Ovary (tissue), 3 donors: ENCODE measurements at regions not wholly inside any gene's neighbourhood (a gene's known extent, or its start where the extent isn't known, plus 50 kb on each side); places are given as distances from the start of the nearest gene placed in this dataset.

ENCODE experiments used
- POLR2A ChIP-seq: fragments of 450-650 bp; IDR thresholded peaks from one replicate; pipeline ENCODE4 v1.6.1; 2017; ENCODE audit warnings: antibody characterized with exemption, mild to moderate bottlenecking, moderate library complexity
- TF ChIP-seq, protein P1 (sequence below), 3 donors: fragments of 450-650 bp in 2 of 3; fragments of 200-600 bp in 1 of 3; IDR thresholded peaks; one replicate each; pipeline versions ENCODE4 v1.5.1 to v1.8.0; 2016 to 2022; ENCODE audit warnings: antibody characterized with exemption in 3 of 3, mild to moderate bottlenecking in 1 of 3
- donor health status: DM: no; HTN: no; CAD: no.

DNA sequence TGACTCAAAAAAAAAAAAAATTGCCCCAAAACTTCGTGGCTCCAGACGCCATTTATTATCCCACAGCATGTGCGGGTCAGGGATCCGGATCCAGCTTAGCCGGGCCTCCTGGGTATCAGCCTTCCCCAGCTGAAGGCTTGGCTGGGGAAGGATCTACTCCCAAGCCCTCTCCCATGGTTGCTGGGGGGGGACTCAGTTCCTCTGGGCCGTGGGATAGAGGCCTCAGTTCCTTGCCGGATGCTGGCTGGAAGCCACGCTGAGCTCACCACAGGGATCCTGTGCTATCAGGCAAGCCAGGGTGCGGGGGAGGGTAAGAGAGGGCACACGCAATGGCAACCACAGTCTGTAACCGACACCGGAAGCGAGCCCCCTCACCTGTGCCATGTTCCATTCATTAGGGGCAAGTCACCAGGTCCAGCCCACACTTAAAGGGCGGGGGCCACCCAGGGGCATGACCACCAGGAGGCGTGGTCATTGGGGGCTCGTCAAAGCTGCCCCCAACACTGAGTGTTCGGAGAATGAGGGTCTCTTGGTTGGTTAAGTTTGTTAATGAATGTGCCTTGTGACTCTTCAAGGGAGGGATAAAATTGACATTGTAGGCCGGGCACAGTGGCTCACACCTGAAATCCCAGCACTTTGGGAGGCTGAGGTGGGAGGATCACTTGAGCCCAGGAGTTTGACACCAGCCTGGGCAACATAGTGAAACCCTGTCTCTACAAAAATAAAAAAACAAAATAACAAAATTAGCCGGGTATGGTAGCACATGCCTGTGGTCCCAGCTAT, 210.0 kb upstream of the GSE1 start:
- no peak for TF ChIP-seq POLR2A
- TF ChIP-seq, protein P1, sequence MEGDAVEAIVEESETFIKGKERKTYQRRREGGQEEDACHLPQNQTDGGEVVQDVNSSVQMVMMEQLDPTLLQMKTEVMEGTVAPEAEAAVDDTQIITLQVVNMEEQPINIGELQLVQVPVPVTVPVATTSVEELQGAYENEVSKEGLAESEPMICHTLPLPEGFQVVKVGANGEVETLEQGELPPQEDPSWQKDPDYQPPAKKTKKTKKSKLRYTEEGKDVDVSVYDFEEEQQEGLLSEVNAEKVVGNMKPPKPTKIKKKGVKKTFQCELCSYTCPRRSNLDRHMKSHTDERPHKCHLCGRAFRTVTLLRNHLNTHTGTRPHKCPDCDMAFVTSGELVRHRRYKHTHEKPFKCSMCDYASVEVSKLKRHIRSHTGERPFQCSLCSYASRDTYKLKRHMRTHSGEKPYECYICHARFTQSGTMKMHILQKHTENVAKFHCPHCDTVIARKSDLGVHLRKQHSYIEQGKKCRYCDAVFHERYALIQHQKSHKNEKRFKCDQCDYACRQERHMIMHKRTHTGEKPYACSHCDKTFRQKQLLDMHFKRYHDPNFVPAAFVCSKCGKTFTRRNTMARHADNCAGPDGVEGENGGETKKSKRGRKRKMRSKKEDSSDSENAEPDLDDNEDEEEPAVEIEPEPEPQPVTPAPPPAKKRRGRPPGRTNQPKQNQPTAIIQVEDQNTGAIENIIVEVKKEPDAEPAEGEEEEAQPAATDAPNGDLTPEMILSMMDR (IDR thresholded peaks at IDR 0.05): no peak
